HL-60 (cell line): ENCODE measurements at regions not wholly inside any gene's neighbourhood (a gene's known extent, or its start where the extent isn't known, plus 50 kb on each side); places are given as distances from the start of the nearest gene placed in this dataset.

Experiments used
- DNase-seq, 2 experiments: peaks; one replicate each; pipeline ENCODE4 v3.0.0-alpha.2; 2010 to 2020; ENCODE audit warnings: low read depth in 1 of 2, low spot score in 1 of 2
- H3K27ac ChIP-seq: fragments of 250-450 bp; sonication (Bioruptor Pico); replicated peaks from 2 replicates; pipeline ENCODE4 v1.5.1; 2020; ENCODE audit warnings: mild to moderate bottlenecking, moderate library complexity
- H3K27me3 ChIP-seq: fragments of 250-450 bp; sonication (Bioruptor Pico); 2 replicates; pipeline ENCODE4 v1.5.1; 2021; ENCODE audit warnings: mild to moderate bottlenecking, moderate library complexity; ENCODE audit not compliant: insufficient read depth, poor library complexity, severe bottlenecking
- H3K4me3 ChIP-seq: replicated peaks from 2 replicates; pipeline ENCODE4 v1.5.1; 2011; ENCODE audit warnings: mild to moderate bottlenecking, control low read depth, low read length; ENCODE audit not compliant: insufficient read depth
- GABPA ChIP-seq: IDR thresholded peaks from 2 replicates; pipeline ENCODE4 v1.6.1; 2012; ENCODE audit warnings: low read depth
- POLR2AphosphoS5 ChIP-seq: IDR thresholded peaks from 2 replicates; pipeline ENCODE4 v1.6.1; 2012; ENCODE audit warnings: low read depth
- SPI1 ChIP-seq: IDR thresholded peaks from 2 replicates; pipeline ENCODE4 v1.6.1; 2012; ENCODE audit warnings: low read depth, mild to moderate bottlenecking, borderline replicate concordance
- TF ChIP-seq, protein P1 (sequence below): IDR thresholded peaks from one replicate; pipeline ENCODE4 v1.5.1; 2011; ENCODE audit warnings: low read length, control low read depth, inconsistent platforms; ENCODE audit not compliant: insufficient read depth
- TF ChIP-seq, protein P2 (sequence below): IDR thresholded peaks from 2 replicates; pipeline ENCODE4 v1.6.1; 2012; ENCODE audit warnings: low read depth; ENCODE audit not compliant: insufficient replicate concordance

DNA sequence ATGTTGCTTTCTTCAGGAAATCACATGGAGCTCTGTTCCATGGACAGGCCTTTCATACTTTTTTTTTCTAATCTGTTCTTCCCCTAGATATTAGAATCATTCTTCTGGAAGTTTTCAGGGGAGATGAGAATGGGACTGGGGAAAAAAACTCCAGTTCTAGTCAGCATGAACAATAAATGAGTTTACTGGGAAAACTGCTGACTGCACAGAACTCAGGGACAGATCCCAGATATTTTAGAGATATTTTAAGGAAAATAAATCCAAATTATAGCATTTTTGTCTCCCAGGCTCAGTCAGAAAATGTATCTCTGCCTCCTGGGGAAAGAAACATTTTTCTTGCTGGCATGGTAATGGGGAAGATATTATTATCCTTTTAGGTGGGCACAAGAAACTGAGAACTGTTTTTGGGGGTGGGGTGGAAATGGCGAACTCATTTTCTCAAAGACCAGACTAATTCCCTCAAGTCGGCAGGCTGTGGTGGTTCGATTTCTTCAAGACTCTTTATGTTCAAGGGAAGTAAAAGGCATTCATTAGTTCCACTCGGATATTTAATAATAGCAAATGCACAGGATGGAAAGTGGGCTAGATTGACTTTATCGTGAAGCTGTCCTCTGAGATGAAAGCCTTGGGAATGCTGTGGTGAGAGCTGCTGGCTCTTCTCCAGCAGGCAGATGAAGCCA, 157.5 kb downstream of the ADRA2A start:
- no peak for DNase-seq
- TF ChIP-seq, protein P1, sequence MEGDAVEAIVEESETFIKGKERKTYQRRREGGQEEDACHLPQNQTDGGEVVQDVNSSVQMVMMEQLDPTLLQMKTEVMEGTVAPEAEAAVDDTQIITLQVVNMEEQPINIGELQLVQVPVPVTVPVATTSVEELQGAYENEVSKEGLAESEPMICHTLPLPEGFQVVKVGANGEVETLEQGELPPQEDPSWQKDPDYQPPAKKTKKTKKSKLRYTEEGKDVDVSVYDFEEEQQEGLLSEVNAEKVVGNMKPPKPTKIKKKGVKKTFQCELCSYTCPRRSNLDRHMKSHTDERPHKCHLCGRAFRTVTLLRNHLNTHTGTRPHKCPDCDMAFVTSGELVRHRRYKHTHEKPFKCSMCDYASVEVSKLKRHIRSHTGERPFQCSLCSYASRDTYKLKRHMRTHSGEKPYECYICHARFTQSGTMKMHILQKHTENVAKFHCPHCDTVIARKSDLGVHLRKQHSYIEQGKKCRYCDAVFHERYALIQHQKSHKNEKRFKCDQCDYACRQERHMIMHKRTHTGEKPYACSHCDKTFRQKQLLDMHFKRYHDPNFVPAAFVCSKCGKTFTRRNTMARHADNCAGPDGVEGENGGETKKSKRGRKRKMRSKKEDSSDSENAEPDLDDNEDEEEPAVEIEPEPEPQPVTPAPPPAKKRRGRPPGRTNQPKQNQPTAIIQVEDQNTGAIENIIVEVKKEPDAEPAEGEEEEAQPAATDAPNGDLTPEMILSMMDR = no peak
- TF ChIP-seq POLR2AphosphoS5 = no peak
- no peak for TF ChIP-seq GABPA
- no peak for TF ChIP-seq SPI1
- TF ChIP-seq, protein P2, sequence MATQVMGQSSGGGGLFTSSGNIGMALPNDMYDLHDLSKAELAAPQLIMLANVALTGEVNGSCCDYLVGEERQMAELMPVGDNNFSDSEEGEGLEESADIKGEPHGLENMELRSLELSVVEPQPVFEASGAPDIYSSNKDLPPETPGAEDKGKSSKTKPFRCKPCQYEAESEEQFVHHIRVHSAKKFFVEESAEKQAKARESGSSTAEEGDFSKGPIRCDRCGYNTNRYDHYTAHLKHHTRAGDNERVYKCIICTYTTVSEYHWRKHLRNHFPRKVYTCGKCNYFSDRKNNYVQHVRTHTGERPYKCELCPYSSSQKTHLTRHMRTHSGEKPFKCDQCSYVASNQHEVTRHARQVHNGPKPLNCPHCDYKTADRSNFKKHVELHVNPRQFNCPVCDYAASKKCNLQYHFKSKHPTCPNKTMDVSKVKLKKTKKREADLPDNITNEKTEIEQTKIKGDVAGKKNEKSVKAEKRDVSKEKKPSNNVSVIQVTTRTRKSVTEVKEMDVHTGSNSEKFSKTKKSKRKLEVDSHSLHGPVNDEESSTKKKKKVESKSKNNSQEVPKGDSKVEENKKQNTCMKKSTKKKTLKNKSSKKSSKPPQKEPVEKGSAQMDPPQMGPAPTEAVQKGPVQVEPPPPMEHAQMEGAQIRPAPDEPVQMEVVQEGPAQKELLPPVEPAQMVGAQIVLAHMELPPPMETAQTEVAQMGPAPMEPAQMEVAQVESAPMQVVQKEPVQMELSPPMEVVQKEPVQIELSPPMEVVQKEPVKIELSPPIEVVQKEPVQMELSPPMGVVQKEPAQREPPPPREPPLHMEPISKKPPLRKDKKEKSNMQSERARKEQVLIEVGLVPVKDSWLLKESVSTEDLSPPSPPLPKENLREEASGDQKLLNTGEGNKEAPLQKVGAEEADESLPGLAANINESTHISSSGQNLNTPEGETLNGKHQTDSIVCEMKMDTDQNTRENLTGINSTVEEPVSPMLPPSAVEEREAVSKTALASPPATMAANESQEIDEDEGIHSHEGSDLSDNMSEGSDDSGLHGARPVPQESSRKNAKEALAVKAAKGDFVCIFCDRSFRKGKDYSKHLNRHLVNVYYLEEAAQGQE = no peak
- H3K4me3 ChIP-seq = no peak overlapping the region
- no peak overlapping the region for H3K27ac ChIP-seq
- H3K27me3 ChIP-seq = no peaks in the 10 kb centered on the region

DNA sequence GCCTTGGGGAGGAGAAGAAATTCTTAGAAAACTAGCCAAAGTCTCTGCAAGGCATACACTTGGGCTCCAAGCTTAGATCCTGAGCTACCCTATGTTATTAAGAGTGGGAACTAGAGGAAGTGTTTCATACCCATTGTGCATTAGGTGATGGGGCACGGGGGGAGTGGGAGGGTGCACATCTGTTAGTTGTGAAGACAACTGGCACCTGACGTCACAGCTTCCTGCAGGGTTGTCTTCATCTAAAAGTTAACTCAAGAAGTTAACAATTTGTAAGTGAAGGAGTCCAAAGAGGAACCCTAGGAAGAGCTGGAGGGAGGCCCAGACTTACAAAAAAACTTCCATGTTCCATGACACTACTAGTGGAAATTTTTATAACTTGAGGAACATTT, 158.1 kb downstream of the ADRA2A start:
- H3K4me3 ChIP-seq = no peak overlapping the region
- TF ChIP-seq SPI1 (no peak), GABPA (no peak), POLR2AphosphoS5 (no peak)
- TF ChIP-seq, protein P2 = no peak
- TF ChIP-seq, protein P1 = no peak
- DNase-seq = no peak
- no peaks in the 10 kb centered on the region for H3K27me3 ChIP-seq
- no peak overlapping the region for H3K27ac ChIP-seq

DNA sequence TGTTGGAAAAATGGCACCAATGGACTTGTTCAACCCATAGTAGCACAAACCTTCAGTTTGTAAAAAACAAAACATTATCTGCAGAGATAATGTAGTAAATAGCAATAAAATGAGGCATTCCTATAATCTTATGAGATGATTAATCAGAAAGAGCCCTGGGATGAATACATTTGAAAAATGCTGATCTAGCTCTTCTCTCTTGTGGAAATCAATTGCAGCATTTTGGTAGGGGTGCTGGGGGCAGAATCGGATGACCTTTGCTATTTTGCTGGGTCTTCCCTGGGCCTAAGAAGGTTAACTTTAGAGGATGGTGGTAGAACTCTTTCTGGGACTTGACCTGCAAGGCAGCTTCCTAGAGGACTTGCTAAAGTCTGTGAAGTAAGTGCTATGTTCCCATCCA, 163.5 kb downstream of the ADRA2A start:
- no peak overlapping the region for H3K27ac ChIP-seq
- no peaks in the 10 kb centered on the region for H3K27me3 ChIP-seq
- H3K4me3 ChIP-seq = no peak overlapping the region
- no peak for DNase-seq
- no peak for TF ChIP-seq SPI1
- TF ChIP-seq POLR2AphosphoS5 = no peak
- TF ChIP-seq, protein P1 = no peak
- TF ChIP-seq, protein P2 = no peak
- TF ChIP-seq GABPA = no peak
